HCT116 (cell line): ENCODE measurements at regions not wholly inside any gene's neighbourhood (a gene's known extent, or its start where the extent isn't known, plus 50 kb on each side); places are given as distances from the start of the nearest gene placed in this dataset.

Experiments used
- ATAC-seq: fragments of 200-7000 bp; cut with Tn5 transposase; 2 replicates; pipeline ENCODE4 v1.9.1; 2020; ENCODE audit warnings: mild to moderate bottlenecking, moderate library complexity
- BruUV-seq: library from RNA; stranded (reverse); fragments of 400-500 nt; replicated peaks from 2 replicates; lab custom pipeline; 2021; lab: Mats Ljungman, UMichigan
- CTCF ChIA-PET: fragments of 300-600 bp; sonication (Branson Sonifier 250); formaldehyde crosslinking; loops from one replicate; lab custom pipeline; 2021; ENCODE audit warnings: antibody characterized with exemption; lab: Charles Lee
- POLR2A ChIA-PET: fragments of 300-600, 350-600 bp; sonication (Branson Sonifier 250); formaldehyde crosslinking; loops from one replicate; lab custom pipeline; 2021; ENCODE audit warnings: antibody characterized with exemption; lab: Charles Lee
- RAD21 ChIA-PET, 2 experiments: fragments of 300-600 bp; sonication (Branson Sonifier 250); formaldehyde crosslinking; loops; one replicate each; lab custom pipeline; 2023; ENCODE audit warnings: low total read pairs in 2 of 2; ENCODE audit not compliant: uncharacterized antibody in 2 of 2, unreplicated experiment in 2 of 2, low non-redundant PET in 1 of 2; lab: Charles Lee
- DNase-seq: peaks from one replicate; pipeline ENCODE4 v3.0.0-alpha.2; 2010; ENCODE audit warnings: low read depth, low spot score
- H2AFZ ChIP-seq: fragments of 200-600 bp; shearing (Covaris generic), sonication (generic); 2 replicates; pipeline ENCODE4 v1.6.1; 2017; ENCODE audit warnings: low read depth, mixed run types, mixed read lengths, antibody characterized with exemption, low read length; ENCODE audit not compliant: poor library complexity, severe bottlenecking
- H3K27ac ChIP-seq: 2 replicates; pipeline ENCODE4 v1.5.1; 2012; ENCODE audit warnings: low read depth, low read length
- H3K27me3 ChIP-seq: fragments of 200-600 bp; sonication (generic); 2 replicates; pipeline ENCODE4 v1.6.1; 2016; ENCODE audit warnings: mixed run types, low read length, mixed read lengths; ENCODE audit not compliant: insufficient read depth
- H3K36me3 ChIP-seq, 2 experiments: fragments of 200-500 bp in 1 of 2; fragments of 200-600 bp in 1 of 2; sonication (Bioruptor generic) in 1 of 2; sonication (generic) in 1 of 2; 2 replicates each; pipeline versions ENCODE4 v1.5.1 to v1.6.1; 2014 to 2016; ENCODE audit warnings: low read length in 2 of 2, inconsistent platforms in 1 of 2, mixed read lengths in 1 of 2, mixed run types in 1 of 2; ENCODE audit not compliant: insufficient read depth in 2 of 2, control insufficient read depth in 1 of 2
- H3K4me1 ChIP-seq, 2 experiments: fragments of 200-600 bp in 1 of 2; sonication (generic) in 1 of 2; 2 replicates each; pipeline versions ENCODE4 v1.5.1 to v1.6.1; 2012 to 2017; ENCODE audit warnings: low read length in 2 of 2, inconsistent platforms in 1 of 2, mild to moderate bottlenecking in 1 of 2, mixed read lengths in 1 of 2, mixed run types in 1 of 2, moderate library complexity in 1 of 2; ENCODE audit not compliant: insufficient read depth in 2 of 2, control insufficient read depth in 1 of 2
- H3K4me2 ChIP-seq: fragments of 200-600 bp; sonication (generic); 2 replicates; pipeline ENCODE4 v1.6.1; 2017; ENCODE audit warnings: mixed run types, low read length, mixed read lengths
- H3K4me3 ChIP-seq, 2 experiments: fragments of 200-600 bp in 1 of 2; sonication (generic) in 1 of 2; replicated peaks in 1 of 2; 2 replicates each; pipeline ENCODE4 v1.5.1; 2011 to 2016; ENCODE audit warnings: low read length in 2 of 2, control low read depth in 1 of 2, low read depth in 1 of 2, mild to moderate bottlenecking in 1 of 2, mixed read lengths in 1 of 2, mixed run types in 1 of 2
- H3K79me2 ChIP-seq: fragments of 200-600 bp; sonication (generic); 2 replicates; pipeline ENCODE4 v1.6.1; 2017; ENCODE audit warnings: mild to moderate bottlenecking, mixed run types, low read length, moderate library complexity, mixed read lengths; ENCODE audit not compliant: insufficient read depth
- H3K9ac ChIP-seq: fragments of 200-600 bp; sonication (generic); 2 replicates; pipeline ENCODE4 v1.6.1; 2016; ENCODE audit warnings: low read length, mixed read lengths
- H3K9me2 ChIP-seq: fragments of 200-600 bp; sonication (generic), shearing (Covaris generic); 2 replicates; pipeline ENCODE4 v1.6.1; 2017; ENCODE audit warnings: mixed run types, mild to moderate bottlenecking, moderate library complexity; ENCODE audit not compliant: insufficient read depth
- H3K9me3 ChIP-seq, 2 experiments: fragments of 200-500 bp in 1 of 2; fragments of 200-600 bp in 1 of 2; sonication (Bioruptor generic) in 1 of 2; sonication (generic) in 1 of 2; 2 replicates each; pipeline ENCODE4 v1.6.1; 2014 to 2017; ENCODE audit warnings: low read length in 2 of 2, mixed read lengths in 2 of 2, inconsistent platforms in 1 of 2, low read depth in 1 of 2, mild to moderate bottlenecking in 1 of 2, mixed run types in 1 of 2, moderate library complexity in 1 of 2; ENCODE audit not compliant: control insufficient read depth in 1 of 2, insufficient read depth in 1 of 2
- H4K20me1 ChIP-seq: fragments of 200-600 bp; sonication (generic), shearing (Covaris generic); 2 replicates; pipeline ENCODE4 v1.6.1; 2017; ENCODE audit warnings: mixed run types, mild to moderate bottlenecking, moderate library complexity; ENCODE audit not compliant: insufficient read depth
- CBX3 ChIP-seq: IDR thresholded peaks from 2 replicates; pipeline ENCODE4 v1.6.1; 2012; ENCODE audit warnings: low read depth
- CTCF ChIP-seq, 3 experiments: fragments of 200-600 bp in 1 of 3; sonication (generic) in 1 of 3; IDR thresholded peaks in 2 of 3; conservative IDR thresholded peaks in 1 of 3; 2 replicates each; pipeline ENCODE4 v1.5.1; 2012 to 2017; ENCODE audit warnings: low read depth in 2 of 3, low read length in 2 of 3, antibody characterized with exemption in 1 of 3, borderline replicate concordance in 1 of 3, control low read depth in 1 of 3, mild to moderate bottlenecking in 1 of 3, mixed read lengths in 1 of 3, mixed run types in 1 of 3, moderate library complexity in 1 of 3; ENCODE audit not compliant: insufficient read depth in 1 of 3
- EZH2 ChIP-seq: fragments of 200-600 bp; sonication (generic); IDR thresholded peaks from 2 replicates; pipeline ENCODE4 v1.6.1; 2017; ENCODE audit warnings: antibody characterized with exemption, mixed run types
- FOSL1 ChIP-seq: IDR thresholded peaks from 2 replicates; pipeline ENCODE4 v1.6.1; 2012; ENCODE audit warnings: low read depth
- POLR2A ChIP-seq: IDR thresholded peaks from 2 replicates; pipeline ENCODE4 v1.7.0; 2011; ENCODE audit warnings: borderline replicate concordance; ENCODE audit not compliant: insufficient read depth, insufficient read length; ENCODE audit errors: extremely low read depth
- POLR2AphosphoS5 ChIP-seq: IDR thresholded peaks from 2 replicates; pipeline ENCODE4 v1.6.1; 2011; ENCODE audit warnings: mild to moderate bottlenecking, low read depth, low read length, moderate library complexity
- SIN3A ChIP-seq: IDR thresholded peaks from 2 replicates; pipeline ENCODE4 v1.6.1; 2012; ENCODE audit warnings: low read depth
- SP1 ChIP-seq: IDR thresholded peaks from 2 replicates; pipeline ENCODE4 v1.6.1; 2012; ENCODE audit warnings: low read depth
- ZNF274 ChIP-seq: fragments of 200-500 bp; sonication (Bioruptor generic); IDR thresholded peaks from 2 replicates; pipeline ENCODE4 v1.6.1; 2014; ENCODE audit warnings: mild to moderate bottlenecking, low read depth, low read length, inconsistent platforms
- intact Hi-C: fragments of 100-400 bp; cut with micrococcal nuclease; formaldehyde crosslinking; loops from 2 replicates; pipeline ENCODE4 v1.10.0; 2022

GRCh38 chr5:165781738-165782137, 2276.3 kb downstream of the MAT2B start:
- no peaks in the 10 kb centered on the region for H3K4me1 ChIP-seq
- H3K4me3 ChIP-seq, result no peak overlapping the region
- BruUV-seq, result no TSS peak
- H3K27ac ChIP-seq, result no peak overlapping the region
- ChIA-PET CTCF (no interaction called here), POLR2A (no interaction called here)
- no peak for DNase-seq
- peaks cover 9 to 15% of the 10 kb centered on the region in 2 experiments; a peak in 2 of 4 replicates for H3K9me3 ChIP-seq
- no peaks in the 10 kb centered on the region for H3K36me3 ChIP-seq
- H4K20me1 ChIP-seq, result no peaks in the 10 kb centered on the region
- intact Hi-C loops, result no loop called here
- H3K27me3 ChIP-seq, result no peaks in the 10 kb centered on the region
- H3K9ac ChIP-seq, result no peak overlapping the region
- no peaks in the 10 kb centered on the region for H3K79me2 ChIP-seq
- TF ChIP-seq EZH2 (no peak), SP1 (no peak), CBX3 (no peak), SIN3A (no peak), FOSL1 (no peak)
- TF ChIP-seq, all 23 proteins: peak for 0
- RAD21 ChIA-PET, result no interaction called here
- Histone ChIP-seq H3K9me2 (no peaks in the 10 kb centered on the region), H2AFZ (no peak overlapping the region), H3K4me2 (no peak overlapping the region)
- no peak for ATAC-seq

GRCh38 chr5:165783024-165783423, 2277.6 kb downstream of the MAT2B start:
- Histone ChIP-seq H4K20me1 (no peaks in the 10 kb centered on the region), H3K4me2 (no peak overlapping the region), H3K4me1 (no peaks in the 10 kb centered on the region), H3K9ac (no peak overlapping the region), H3K9me3 (peaks cover 5 to 15% of the 10 kb centered on the region in 2 experiments; a peak in 2 of 4 replicates), H3K79me2 (no peaks in the 10 kb centered on the region), H3K4me3 (no peak overlapping the region), H2AFZ (no peak overlapping the region), H3K27ac (no peak overlapping the region), H3K9me2 (no peaks in the 10 kb centered on the region), H3K27me3 (no peaks in the 10 kb centered on the region), H3K36me3 (no peaks in the 10 kb centered on the region)
- TF ChIP-seq CBX3 (no peak), POLR2AphosphoS5 (no peak), POLR2A (no peak), EZH2 (no peak), ZNF274 (no peak), CTCF (IDR thresholded peaks at IDR 0.05 in 2 of 3, conservative IDR thresholded peaks at IDR 0.05 in 1 of 3; ENCODE audit: borderline replicate concordance in 1 of 3, insufficient read depth in 1 of 3, low read depth in 2 of 3, low read length in 2 of 3) (no peak), SIN3A (no peak)
- ChIA-PET CTCF (no interaction called here), RAD21 (no interaction called here), POLR2A (no interaction called here)
- ATAC-seq (no peak), DNase-seq (no peak)
- intact Hi-C loops, result no loop called here
- no TSS peak for BruUV-seq
